HCT116 (cell line): ENCODE measurements at regions not wholly inside any gene's neighbourhood (a gene's known extent, or its start where the extent isn't known, plus 50 kb on each side); places are given as distances from the start of the nearest gene placed in this dataset.

Experiments used
- ATAC-seq: fragments of 200-7000 bp; cut with Tn5 transposase; 2 replicates; pipeline ENCODE4 v1.9.1; 2020; ENCODE audit warnings: mild to moderate bottlenecking, moderate library complexity
- BruUV-seq: library from RNA; stranded (reverse); fragments of 400-500 nt; replicated peaks from 2 replicates; lab custom pipeline; 2021; lab: Mats Ljungman, UMichigan
- CTCF ChIA-PET: fragments of 300-600 bp; sonication (Branson Sonifier 250); formaldehyde crosslinking; loops from one replicate; lab custom pipeline; 2021; ENCODE audit warnings: antibody characterized with exemption; lab: Charles Lee
- POLR2A ChIA-PET: fragments of 300-600, 350-600 bp; sonication (Branson Sonifier 250); formaldehyde crosslinking; loops from one replicate; lab custom pipeline; 2021; ENCODE audit warnings: antibody characterized with exemption; lab: Charles Lee
- RAD21 ChIA-PET, 2 experiments: fragments of 300-600 bp; sonication (Branson Sonifier 250); formaldehyde crosslinking; loops; one replicate each; lab custom pipeline; 2023; ENCODE audit warnings: low total read pairs in 2 of 2; ENCODE audit not compliant: uncharacterized antibody in 2 of 2, unreplicated experiment in 2 of 2, low non-redundant PET in 1 of 2; lab: Charles Lee
- DNase-seq: peaks from one replicate; pipeline ENCODE4 v3.0.0-alpha.2; 2010; ENCODE audit warnings: low read depth, low spot score
- H2AFZ ChIP-seq: fragments of 200-600 bp; shearing (Covaris generic), sonication (generic); 2 replicates; pipeline ENCODE4 v1.6.1; 2017; ENCODE audit warnings: low read depth, mixed run types, mixed read lengths, antibody characterized with exemption, low read length; ENCODE audit not compliant: poor library complexity, severe bottlenecking
- H3K27ac ChIP-seq: 2 replicates; pipeline ENCODE4 v1.5.1; 2012; ENCODE audit warnings: low read depth, low read length
- H3K27me3 ChIP-seq: fragments of 200-600 bp; sonication (generic); 2 replicates; pipeline ENCODE4 v1.6.1; 2016; ENCODE audit warnings: mixed run types, low read length, mixed read lengths; ENCODE audit not compliant: insufficient read depth
- H3K36me3 ChIP-seq, 2 experiments: fragments of 200-500 bp in 1 of 2; fragments of 200-600 bp in 1 of 2; sonication (Bioruptor generic) in 1 of 2; sonication (generic) in 1 of 2; 2 replicates each; pipeline versions ENCODE4 v1.5.1 to v1.6.1; 2014 to 2016; ENCODE audit warnings: low read length in 2 of 2, inconsistent platforms in 1 of 2, mixed read lengths in 1 of 2, mixed run types in 1 of 2; ENCODE audit not compliant: insufficient read depth in 2 of 2, control insufficient read depth in 1 of 2
- H3K4me1 ChIP-seq, 2 experiments: fragments of 200-600 bp in 1 of 2; sonication (generic) in 1 of 2; 2 replicates each; pipeline versions ENCODE4 v1.5.1 to v1.6.1; 2012 to 2017; ENCODE audit warnings: low read length in 2 of 2, inconsistent platforms in 1 of 2, mild to moderate bottlenecking in 1 of 2, mixed read lengths in 1 of 2, mixed run types in 1 of 2, moderate library complexity in 1 of 2; ENCODE audit not compliant: insufficient read depth in 2 of 2, control insufficient read depth in 1 of 2
- H3K4me2 ChIP-seq: fragments of 200-600 bp; sonication (generic); 2 replicates; pipeline ENCODE4 v1.6.1; 2017; ENCODE audit warnings: mixed run types, low read length, mixed read lengths
- H3K4me3 ChIP-seq, 2 experiments: fragments of 200-600 bp in 1 of 2; sonication (generic) in 1 of 2; replicated peaks in 1 of 2; 2 replicates each; pipeline ENCODE4 v1.5.1; 2011 to 2016; ENCODE audit warnings: low read length in 2 of 2, control low read depth in 1 of 2, low read depth in 1 of 2, mild to moderate bottlenecking in 1 of 2, mixed read lengths in 1 of 2, mixed run types in 1 of 2
- H3K79me2 ChIP-seq: fragments of 200-600 bp; sonication (generic); 2 replicates; pipeline ENCODE4 v1.6.1; 2017; ENCODE audit warnings: mild to moderate bottlenecking, mixed run types, low read length, moderate library complexity, mixed read lengths; ENCODE audit not compliant: insufficient read depth
- H3K9ac ChIP-seq: fragments of 200-600 bp; sonication (generic); 2 replicates; pipeline ENCODE4 v1.6.1; 2016; ENCODE audit warnings: low read length, mixed read lengths
- H3K9me2 ChIP-seq: fragments of 200-600 bp; sonication (generic), shearing (Covaris generic); 2 replicates; pipeline ENCODE4 v1.6.1; 2017; ENCODE audit warnings: mixed run types, mild to moderate bottlenecking, moderate library complexity; ENCODE audit not compliant: insufficient read depth
- H3K9me3 ChIP-seq, 2 experiments: fragments of 200-500 bp in 1 of 2; fragments of 200-600 bp in 1 of 2; sonication (Bioruptor generic) in 1 of 2; sonication (generic) in 1 of 2; 2 replicates each; pipeline ENCODE4 v1.6.1; 2014 to 2017; ENCODE audit warnings: low read length in 2 of 2, mixed read lengths in 2 of 2, inconsistent platforms in 1 of 2, low read depth in 1 of 2, mild to moderate bottlenecking in 1 of 2, mixed run types in 1 of 2, moderate library complexity in 1 of 2; ENCODE audit not compliant: control insufficient read depth in 1 of 2, insufficient read depth in 1 of 2
- H4K20me1 ChIP-seq: fragments of 200-600 bp; sonication (generic), shearing (Covaris generic); 2 replicates; pipeline ENCODE4 v1.6.1; 2017; ENCODE audit warnings: mixed run types, mild to moderate bottlenecking, moderate library complexity; ENCODE audit not compliant: insufficient read depth
- CBX3 ChIP-seq: IDR thresholded peaks from 2 replicates; pipeline ENCODE4 v1.6.1; 2012; ENCODE audit warnings: low read depth
- CEBPB ChIP-seq: IDR thresholded peaks from 2 replicates; pipeline ENCODE4 v1.6.1; 2012; ENCODE audit warnings: low read depth
- ELF1 ChIP-seq: IDR thresholded peaks from 2 replicates; pipeline ENCODE4 v1.6.1; 2012; ENCODE audit warnings: low read depth, borderline replicate concordance
- EZH2 ChIP-seq: fragments of 200-600 bp; sonication (generic); IDR thresholded peaks from 2 replicates; pipeline ENCODE4 v1.6.1; 2017; ENCODE audit warnings: antibody characterized with exemption, mixed run types
- SIN3A ChIP-seq: IDR thresholded peaks from 2 replicates; pipeline ENCODE4 v1.6.1; 2012; ENCODE audit warnings: low read depth
- SP1 ChIP-seq: IDR thresholded peaks from 2 replicates; pipeline ENCODE4 v1.6.1; 2012; ENCODE audit warnings: low read depth
- SRF ChIP-seq: IDR thresholded peaks from 2 replicates; pipeline ENCODE4 v1.6.1; 2012; ENCODE audit warnings: low read depth
- TCF7L2 ChIP-seq: IDR thresholded peaks from 2 replicates; pipeline ENCODE4 v1.7.0; 2011; ENCODE audit warnings: borderline replicate concordance, inconsistent platforms; ENCODE audit not compliant: insufficient read depth, insufficient read length; ENCODE audit errors: extremely low read depth
- YY1 ChIP-seq: IDR thresholded peaks from 2 replicates; pipeline ENCODE4 v1.6.1; 2011; ENCODE audit warnings: low read length, low read depth, moderate library complexity, mild to moderate bottlenecking; ENCODE audit not compliant: insufficient replicate concordance; ENCODE audit errors: extremely low read depth
- ZNF274 ChIP-seq: fragments of 200-500 bp; sonication (Bioruptor generic); IDR thresholded peaks from 2 replicates; pipeline ENCODE4 v1.6.1; 2014; ENCODE audit warnings: mild to moderate bottlenecking, low read depth, low read length, inconsistent platforms
- intact Hi-C: fragments of 100-400 bp; cut with micrococcal nuclease; formaldehyde crosslinking; loops from 2 replicates; pipeline ENCODE4 v1.10.0; 2022
- TF ChIP-seq, protein P1 (sequence below): IDR thresholded peaks from 2 replicates; pipeline ENCODE4 v1.6.1; 2011; ENCODE audit warnings: mild to moderate bottlenecking, low read length, moderate library complexity; ENCODE audit not compliant: insufficient replicate concordance; ENCODE audit errors: extremely low read depth
- TF ChIP-seq, protein P2 (sequence below): IDR thresholded peaks from 2 replicates; pipeline ENCODE4 v1.6.1; 2012; ENCODE audit warnings: low read depth

DNA sequence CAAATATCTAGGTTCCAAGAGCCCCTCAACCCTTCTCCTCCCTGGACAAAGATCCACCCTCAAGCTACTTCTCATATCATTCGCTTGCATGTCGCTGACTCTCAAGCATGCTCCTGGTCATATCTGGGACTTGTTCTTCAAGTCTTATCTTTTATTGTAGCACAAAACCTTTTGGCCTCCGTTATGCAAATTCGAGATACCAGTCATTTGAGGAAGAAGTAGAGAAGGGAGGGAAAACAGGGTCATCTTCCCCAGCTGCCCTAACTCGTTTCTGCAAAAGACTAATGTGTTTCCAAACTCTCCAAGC lies 63.8 kb upstream of the ETS2 start:
- Histone ChIP-seq H3K36me3 (no peaks in the 10 kb centered on the region), H3K4me3 (no peak overlapping the region)
- POLR2A ChIA-PET = no interaction called here
- TF ChIP-seq ZNF274 (no peak), CBX3 (no peak), SP1 (no peak), ELF1 (no peak), YY1 (no peak), TCF7L2 (no peak), EZH2 (no peak), SIN3A (no peak), CEBPB (no peak), SRF (no peak)
- TF ChIP-seq, protein P1, sequence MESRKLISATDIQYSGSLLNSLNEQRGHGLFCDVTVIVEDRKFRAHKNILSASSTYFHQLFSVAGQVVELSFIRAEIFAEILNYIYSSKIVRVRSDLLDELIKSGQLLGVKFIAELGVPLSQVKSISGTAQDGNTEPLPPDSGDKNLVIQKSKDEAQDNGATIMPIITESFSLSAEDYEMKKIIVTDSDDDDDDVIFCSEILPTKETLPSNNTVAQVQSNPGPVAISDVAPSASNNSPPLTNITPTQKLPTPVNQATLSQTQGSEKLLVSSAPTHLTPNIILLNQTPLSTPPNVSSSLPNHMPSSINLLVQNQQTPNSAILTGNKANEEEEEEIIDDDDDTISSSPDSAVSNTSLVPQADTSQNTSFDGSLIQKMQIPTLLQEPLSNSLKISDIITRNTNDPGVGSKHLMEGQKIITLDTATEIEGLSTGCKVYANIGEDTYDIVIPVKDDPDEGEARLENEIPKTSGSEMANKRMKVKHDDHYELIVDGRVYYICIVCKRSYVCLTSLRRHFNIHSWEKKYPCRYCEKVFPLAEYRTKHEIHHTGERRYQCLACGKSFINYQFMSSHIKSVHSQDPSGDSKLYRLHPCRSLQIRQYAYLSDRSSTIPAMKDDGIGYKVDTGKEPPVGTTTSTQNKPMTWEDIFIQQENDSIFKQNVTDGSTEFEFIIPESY = no peak
- TF ChIP-seq, protein P2, sequence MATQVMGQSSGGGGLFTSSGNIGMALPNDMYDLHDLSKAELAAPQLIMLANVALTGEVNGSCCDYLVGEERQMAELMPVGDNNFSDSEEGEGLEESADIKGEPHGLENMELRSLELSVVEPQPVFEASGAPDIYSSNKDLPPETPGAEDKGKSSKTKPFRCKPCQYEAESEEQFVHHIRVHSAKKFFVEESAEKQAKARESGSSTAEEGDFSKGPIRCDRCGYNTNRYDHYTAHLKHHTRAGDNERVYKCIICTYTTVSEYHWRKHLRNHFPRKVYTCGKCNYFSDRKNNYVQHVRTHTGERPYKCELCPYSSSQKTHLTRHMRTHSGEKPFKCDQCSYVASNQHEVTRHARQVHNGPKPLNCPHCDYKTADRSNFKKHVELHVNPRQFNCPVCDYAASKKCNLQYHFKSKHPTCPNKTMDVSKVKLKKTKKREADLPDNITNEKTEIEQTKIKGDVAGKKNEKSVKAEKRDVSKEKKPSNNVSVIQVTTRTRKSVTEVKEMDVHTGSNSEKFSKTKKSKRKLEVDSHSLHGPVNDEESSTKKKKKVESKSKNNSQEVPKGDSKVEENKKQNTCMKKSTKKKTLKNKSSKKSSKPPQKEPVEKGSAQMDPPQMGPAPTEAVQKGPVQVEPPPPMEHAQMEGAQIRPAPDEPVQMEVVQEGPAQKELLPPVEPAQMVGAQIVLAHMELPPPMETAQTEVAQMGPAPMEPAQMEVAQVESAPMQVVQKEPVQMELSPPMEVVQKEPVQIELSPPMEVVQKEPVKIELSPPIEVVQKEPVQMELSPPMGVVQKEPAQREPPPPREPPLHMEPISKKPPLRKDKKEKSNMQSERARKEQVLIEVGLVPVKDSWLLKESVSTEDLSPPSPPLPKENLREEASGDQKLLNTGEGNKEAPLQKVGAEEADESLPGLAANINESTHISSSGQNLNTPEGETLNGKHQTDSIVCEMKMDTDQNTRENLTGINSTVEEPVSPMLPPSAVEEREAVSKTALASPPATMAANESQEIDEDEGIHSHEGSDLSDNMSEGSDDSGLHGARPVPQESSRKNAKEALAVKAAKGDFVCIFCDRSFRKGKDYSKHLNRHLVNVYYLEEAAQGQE = no peak
- TF ChIP-seq, all 23 proteins: peak for 0
- Histone ChIP-seq H2AFZ (no peak overlapping the region), H3K9me2 (no peaks in the 10 kb centered on the region), H3K9ac (no peak overlapping the region), H3K27ac (no peak overlapping the region), H3K4me1 (no peaks in the 10 kb centered on the region), H4K20me1 (no peaks in the 10 kb centered on the region), H3K4me2 (no peak overlapping the region), H3K27me3 (no peaks in the 10 kb centered on the region), H3K79me2 (no peaks in the 10 kb centered on the region), H3K9me3 (no peaks in the 10 kb centered on the region)
- DNase-seq (no peak), ATAC-seq (no peak)
- ChIA-PET RAD21 (no interaction called here), CTCF (no interaction called here)
- no TSS peak for BruUV-seq
- intact Hi-C loops = no loop called here
